Endodermal cell (in vitro differentiated cells): ENCODE measurements at regions not wholly inside any gene's neighbourhood (a gene's known extent, or its start where the extent isn't known, plus 50 kb on each side); places are given as distances from the start of the nearest gene placed in this dataset.

Source experiments
- DNase-seq: peaks from one replicate; pipeline ENCODE4 v3.0.0-alpha.2; 2017
- H3K27ac ChIP-seq: 2 replicates; pipeline ENCODE4 v1.5.1; 2013; ENCODE audit warnings: mild to moderate bottlenecking, low read depth, low read length, moderate library complexity
- H3K27me3 ChIP-seq: 2 replicates; pipeline ENCODE4 v1.6.1; 2013; ENCODE audit warnings: mild to moderate bottlenecking, low read length, moderate library complexity; ENCODE audit not compliant: insufficient read depth, control insufficient read depth, poor library complexity, severe bottlenecking
- H3K36me3 ChIP-seq: 2 replicates; pipeline ENCODE4 v1.7.0; 2013; ENCODE audit warnings: mild to moderate bottlenecking, low read length, moderate library complexity; ENCODE audit not compliant: control insufficient read depth, insufficient read depth
- H3K4me1 ChIP-seq: one replicate; pipeline ENCODE4 v1.7.0; 2013; ENCODE audit warnings: low read length; ENCODE audit not compliant: control insufficient read depth, insufficient read depth
- H3K4me3 ChIP-seq: 2 replicates; pipeline ENCODE4 v1.5.1; 2013; ENCODE audit warnings: mild to moderate bottlenecking, low read length, moderate library complexity
- H3K9ac ChIP-seq: 2 replicates; pipeline ENCODE4 v1.6.1; 2013; ENCODE audit warnings: mild to moderate bottlenecking, low read length, moderate library complexity; ENCODE audit not compliant: poor library complexity, severe bottlenecking; ENCODE audit errors: extremely low read depth
- H3K9me3 ChIP-seq: 2 replicates; pipeline ENCODE4 v1.6.1; 2013; ENCODE audit warnings: mild to moderate bottlenecking, low read length, moderate library complexity; ENCODE audit not compliant: control insufficient read depth
- H3K27ac Mint-ChIP-seq: 2 replicates; pipeline ENCODE4 v1.8.0; 2020; ENCODE audit warnings: mixed read lengths
- H3K27me3 Mint-ChIP-seq: 2 replicates; pipeline ENCODE4 v1.8.0; 2021; ENCODE audit warnings: mild to moderate bottlenecking, mixed read lengths; ENCODE audit not compliant: insufficient read depth
- H3K36me3 Mint-ChIP-seq: 2 replicates; pipeline ENCODE4 v1.8.0; 2020; ENCODE audit warnings: low read depth, mixed read lengths
- H3K4me1 Mint-ChIP-seq: 2 replicates; pipeline ENCODE4 v1.8.0; 2020; ENCODE audit warnings: mixed read lengths
- H3K4me3 Mint-ChIP-seq: 2 replicates; pipeline ENCODE4 v1.8.0; 2020; ENCODE audit warnings: mild to moderate bottlenecking, moderate library complexity, mixed read lengths
- H3K9me3 Mint-ChIP-seq: 2 replicates; pipeline ENCODE4 v1.8.0; 2020; ENCODE audit warnings: mild to moderate bottlenecking, mixed read lengths
- WGBS, 2 experiments: methylation state at CpG; one replicate each; pipeline versions ENCODE4 v1.1.5 to v1.1.7; 2013; ENCODE audit warnings: missing lambda C conversion rate in 2 of 2, mixed read lengths in 1 of 2; ENCODE audit not compliant: insufficient coverage in 1 of 2, insufficient read length in 1 of 2; 5-methylcytosine and 5-hydroxymethylcytosine counted together
- TF ChIP-seq, protein P1 (sequence below): fragments of 200-600 bp; sonication (generic); conservative IDR thresholded peaks from 2 replicates; pipeline ENCODE4 v1.5.0; 2021; ENCODE audit warnings: antibody characterized with exemption, mild to moderate bottlenecking

DNA sequence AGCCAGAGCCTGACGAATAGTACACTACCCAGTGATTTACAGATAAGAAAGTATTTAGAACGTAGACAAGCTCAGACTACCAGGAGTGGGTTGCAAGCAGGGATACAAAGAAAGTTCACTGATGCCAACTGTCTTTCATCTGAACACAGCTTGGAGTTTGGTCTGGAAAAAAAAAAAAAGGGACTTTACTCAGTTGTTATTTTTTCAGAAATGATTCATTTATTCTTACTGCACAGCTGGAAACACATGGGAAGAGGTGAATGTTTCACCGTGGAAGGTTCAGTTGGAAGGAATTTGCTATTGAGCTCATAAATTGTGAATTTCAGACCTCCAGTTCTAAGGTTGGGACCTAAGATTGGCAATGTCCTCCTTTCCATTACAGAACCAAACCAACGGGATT lies 259.7 kb downstream of the ETAA1 start:
- no peaks in the 10 kb centered on the region for H3K27me3 Mint-ChIP-seq
- no peaks in the 10 kb centered on the region for H3K4me1 Mint-ChIP-seq
- Histone ChIP-seq H3K9ac (no peak overlapping the region), H3K27ac (no peak overlapping the region), H3K4me3 (no peak overlapping the region), H3K9me3 (peaks cover 23% of the 10 kb centered on the region), H3K27me3 (no peaks in the 10 kb centered on the region), H3K4me1 (no peaks in the 10 kb centered on the region), H3K36me3 (no peaks in the 10 kb centered on the region)
- DNase-seq = no peak
- WGBS, 2 experiments = 83 to 91% methylated on average over 3 to 4 of the region's 4 CpGs
- H3K27ac Mint-ChIP-seq = no peak overlapping the region
- TF ChIP-seq, protein P1, sequence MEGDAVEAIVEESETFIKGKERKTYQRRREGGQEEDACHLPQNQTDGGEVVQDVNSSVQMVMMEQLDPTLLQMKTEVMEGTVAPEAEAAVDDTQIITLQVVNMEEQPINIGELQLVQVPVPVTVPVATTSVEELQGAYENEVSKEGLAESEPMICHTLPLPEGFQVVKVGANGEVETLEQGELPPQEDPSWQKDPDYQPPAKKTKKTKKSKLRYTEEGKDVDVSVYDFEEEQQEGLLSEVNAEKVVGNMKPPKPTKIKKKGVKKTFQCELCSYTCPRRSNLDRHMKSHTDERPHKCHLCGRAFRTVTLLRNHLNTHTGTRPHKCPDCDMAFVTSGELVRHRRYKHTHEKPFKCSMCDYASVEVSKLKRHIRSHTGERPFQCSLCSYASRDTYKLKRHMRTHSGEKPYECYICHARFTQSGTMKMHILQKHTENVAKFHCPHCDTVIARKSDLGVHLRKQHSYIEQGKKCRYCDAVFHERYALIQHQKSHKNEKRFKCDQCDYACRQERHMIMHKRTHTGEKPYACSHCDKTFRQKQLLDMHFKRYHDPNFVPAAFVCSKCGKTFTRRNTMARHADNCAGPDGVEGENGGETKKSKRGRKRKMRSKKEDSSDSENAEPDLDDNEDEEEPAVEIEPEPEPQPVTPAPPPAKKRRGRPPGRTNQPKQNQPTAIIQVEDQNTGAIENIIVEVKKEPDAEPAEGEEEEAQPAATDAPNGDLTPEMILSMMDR = no peak
- H3K9me3 Mint-ChIP-seq = peaks cover 25% of the 10 kb centered on the region
- H3K4me3 Mint-ChIP-seq = no peak overlapping the region
- H3K36me3 Mint-ChIP-seq = no peaks in the 10 kb centered on the region

DNA sequence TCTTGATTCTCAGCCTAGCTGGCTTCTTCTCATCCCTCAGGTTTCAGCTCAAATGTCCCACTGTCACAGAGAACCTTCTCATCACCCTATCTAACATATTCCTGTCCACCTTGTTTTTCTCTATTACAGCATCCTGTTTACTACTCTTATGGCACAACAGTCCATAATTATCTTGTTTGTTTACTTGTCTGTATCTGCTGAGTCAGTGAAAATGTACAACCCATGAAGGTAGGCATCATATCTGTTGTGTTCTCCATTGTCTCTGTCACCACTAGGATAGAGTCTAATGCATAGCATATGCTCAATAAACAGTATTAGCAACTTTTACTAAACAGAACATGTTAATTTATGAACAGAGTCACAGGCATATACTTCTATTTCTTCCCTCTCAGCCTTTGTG lies 261.7 kb downstream of the ETAA1 start:
- no peak overlapping the region for H3K27ac Mint-ChIP-seq
- H3K36me3 Mint-ChIP-seq = no peaks in the 10 kb centered on the region
- no peaks in the 10 kb centered on the region for H3K4me1 Mint-ChIP-seq
- no peaks in the 10 kb centered on the region for H3K27me3 Mint-ChIP-seq
- H3K9me3 Mint-ChIP-seq = peaks cover 15% of the 10 kb centered on the region
- TF ChIP-seq, protein P1 = no peak
- Histone ChIP-seq H3K9ac (no peak overlapping the region), H3K36me3 (no peaks in the 10 kb centered on the region), H3K4me3 (no peak overlapping the region), H3K27me3 (no peaks in the 10 kb centered on the region), H3K9me3 (peaks cover 15% of the 10 kb centered on the region), H3K27ac (no peak overlapping the region), H3K4me1 (no peaks in the 10 kb centered on the region)
- DNase-seq = no peak
- no peak overlapping the region for H3K4me3 Mint-ChIP-seq

DNA sequence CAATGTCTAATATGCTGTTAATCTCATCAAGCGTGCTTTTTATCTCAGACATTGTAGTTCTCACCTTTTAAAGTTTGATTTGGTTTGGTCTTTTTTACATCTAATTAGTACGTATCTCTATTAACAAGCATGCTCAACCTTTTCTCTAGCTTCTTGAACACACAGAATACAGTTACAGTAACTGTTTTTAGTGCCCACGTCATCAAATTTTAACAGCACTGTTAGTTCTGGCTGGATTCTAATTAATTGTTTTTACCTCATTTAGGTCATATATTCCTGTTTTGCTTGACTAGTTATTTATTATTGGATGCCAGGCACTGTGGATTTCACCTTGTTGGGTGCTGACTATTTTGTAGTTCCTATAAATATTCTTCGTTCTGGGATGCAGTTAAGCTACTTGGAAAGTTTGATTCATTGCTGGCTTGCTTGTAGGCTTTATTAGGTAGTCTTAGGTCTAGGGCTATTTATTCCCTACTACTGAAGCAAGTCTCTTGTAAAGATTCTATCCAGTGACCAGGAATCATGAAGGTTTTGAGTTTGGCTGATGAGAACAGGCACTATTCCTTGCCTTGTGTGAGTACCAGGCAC lies 263.0 kb downstream of the ETAA1 start:
- TF ChIP-seq, protein P1 = no peak
- WGBS, 2 experiments = 93 to 95% methylated on average over 3 to 4 of the region's 4 CpGs
- no peak for DNase-seq
- Histone ChIP-seq H3K27me3 (no peaks in the 10 kb centered on the region), H3K4me1 (no peaks in the 10 kb centered on the region), H3K9ac (no peak overlapping the region), H3K9me3 (peaks cover 11% of the 10 kb centered on the region), H3K36me3 (no peaks in the 10 kb centered on the region), H3K27ac (no peak overlapping the region), H3K4me3 (no peak overlapping the region)
- H3K27me3 Mint-ChIP-seq = no peaks in the 10 kb centered on the region
- peaks cover 7% of the 10 kb centered on the region for H3K9me3 Mint-ChIP-seq
- H3K27ac Mint-ChIP-seq = no peak overlapping the region
- H3K36me3 Mint-ChIP-seq = no peaks in the 10 kb centered on the region
- no peaks in the 10 kb centered on the region for H3K4me1 Mint-ChIP-seq
- no peak overlapping the region for H3K4me3 Mint-ChIP-seq
